IMR-90 (cell line): ENCODE measurements at regions not wholly inside any gene's neighbourhood (a gene's known extent, or its start where the extent isn't known, plus 50 kb on each side); places are given as distances from the start of the nearest gene placed in this dataset.
"Not testable (repeated sequence)": the region's sequence is repeated elsewhere in the genome, so short reads cannot be mapped to it uniquely, and the experiment has no call there.

Experiments
- BHLHE40 ChIP-seq: fragments of 150-350 bp; IDR thresholded peaks from 2 replicates; pipeline ENCODE4 v1.6.1; 2016; ENCODE audit warnings: mild to moderate bottlenecking, low read depth, low read length
- CTCF ChIP-seq: conservative IDR thresholded peaks from 2 replicates; pipeline ENCODE4 v1.5.1; 2012; ENCODE audit warnings: mild to moderate bottlenecking, low read depth, low read length, improper control_type of control experiment
- MXI1 ChIP-seq: IDR thresholded peaks from 2 replicates; pipeline ENCODE4 v1.6.1; 2012; ENCODE audit warnings: low read depth, mild to moderate bottlenecking, low read length, moderate library complexity, borderline replicate concordance
- POLR2A ChIP-seq: IDR thresholded peaks from 2 replicates; pipeline ENCODE4 v1.6.1; 2012; ENCODE audit warnings: mild to moderate bottlenecking, low read depth, low read length
- RAD21 ChIP-seq: IDR thresholded peaks from 2 replicates; pipeline ENCODE4 v1.6.1; 2012; ENCODE audit warnings: low read length, improper control_type of control experiment

DNA sequence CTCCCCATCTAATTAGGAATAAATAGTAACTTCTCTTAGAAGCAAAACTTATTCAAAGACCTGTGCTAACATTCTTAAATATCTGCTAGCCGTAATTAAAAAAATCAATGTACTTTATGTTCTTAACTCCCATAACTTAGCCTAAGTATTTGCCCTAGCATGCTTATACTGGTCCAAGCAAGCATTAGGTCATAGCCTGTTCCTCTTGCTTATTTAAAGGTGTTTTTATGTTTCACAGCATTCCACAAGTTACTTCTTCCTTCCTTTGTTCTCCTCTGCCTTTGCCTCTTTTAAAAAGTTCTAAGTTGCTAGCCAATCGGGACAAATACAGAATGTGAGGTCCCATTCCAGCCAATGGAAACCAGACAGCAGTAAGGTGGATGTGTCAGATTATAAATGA is 395.4 kb upstream of the NR3C2 start:
- not testable (repeated sequence) for TF ChIP-seq MXI1, BHLHE40, POLR2A, CTCF, RAD21
